ENCODE measurements at regions not wholly inside any gene's neighbourhood (a gene's known extent, or its start where the extent isn't known, plus 50 kb on each side); places are given as distances from the start of the nearest gene placed in this dataset.
"Not testable (repeated sequence)": the region's sequence is repeated elsewhere in the genome, so short reads cannot be mapped to it uniquely, and the experiment has no call there.

DNA sequence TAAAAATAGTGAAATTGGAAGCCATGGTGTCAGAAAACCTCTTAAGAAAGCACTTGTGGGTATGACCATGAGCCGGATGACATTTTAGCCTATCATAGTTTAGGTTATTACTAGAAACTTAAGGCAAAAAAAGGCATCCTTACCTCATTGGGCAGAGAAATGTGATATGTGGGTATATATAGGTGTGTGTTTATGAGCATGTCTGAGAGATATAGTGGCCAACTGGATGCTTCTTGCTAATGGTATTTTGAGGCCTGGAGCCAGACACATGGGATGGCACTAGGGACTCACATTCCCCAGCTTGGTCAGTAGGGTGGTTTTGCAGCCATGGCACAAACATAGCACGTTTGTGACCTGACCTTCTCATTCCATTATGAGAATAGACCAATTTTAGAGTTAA, 295.6 kb upstream of the MEF2C start:
- Histone ChIP-seq H3K9ac (ENCODE audit: low read depth, low read length, poor library complexity) (no peak overlapping the region), H2BK120ac (ENCODE audit: low read depth, low read length) (no peak overlapping the region), H3K4me1 (ENCODE audit: control insufficient read depth in 2 of 2, insufficient read depth in 1 of 2, low read depth in 1 of 2, low read length in 2 of 2) (no peaks in the 10 kb centered on the region), H2AFZ (ENCODE audit: low read length) (no peak overlapping the region), H2BK15ac (ENCODE audit: low read length) (no peak overlapping the region), H3K18ac (ENCODE audit: low read length) (no peak overlapping the region), H2AK5ac (ENCODE audit: low read depth, low read length) (no peak overlapping the region), H3K79me1 (ENCODE audit: low read depth, low read length) (no peaks in the 10 kb centered on the region), H3K27ac (replicated peaks; ENCODE audit: low read length) (no peak overlapping the region), H3K27me3 (ENCODE audit: control insufficient read depth in 3 of 3, insufficient read depth in 3 of 3, low read depth in 1 of 3, low read length in 3 of 3) (no peaks in the 10 kb centered on the region), H4K91ac (ENCODE audit: low read depth, low read length, poor library complexity) (no peak overlapping the region), H2BK12ac (ENCODE audit: low read length) (no peak overlapping the region), H3K4me3 (ENCODE audit: low read length in 2 of 2) (no peak overlapping the region), H3K4me2 (ENCODE audit: insufficient read depth, low read length, poor library complexity, severe bottlenecking) (no peak overlapping the region), H3K4ac (ENCODE audit: low read length) (no peak overlapping the region), H3K23ac (ENCODE audit: low read depth, low read length, poor library complexity) (no peak overlapping the region), H4K8ac (ENCODE audit: low read depth, low read length) (no peak overlapping the region), H3K36me3 (replicated peaks in 1 of 2; ENCODE audit: control insufficient read depth in 2 of 2, insufficient read depth in 2 of 2, low read length in 2 of 2) (no peaks in the 10 kb centered on the region), H3K9me3 (replicated peaks in 1 of 2; ENCODE audit: control insufficient read depth in 2 of 2, insufficient read depth in 1 of 2, low read depth in 1 of 2, low read length in 2 of 2) (no peaks in the 10 kb centered on the region), H3K14ac (ENCODE audit: low read length) (no peak overlapping the region), H2BK5ac (ENCODE audit: low read length) (no peak overlapping the region)
- DNase-seq (ENCODE audit: low spot score), result no peak
- WGBS, 2 donors (ENCODE audit: extremely low coverage in 2 of 2, insufficient read length in 2 of 2, insufficient replicate concordance in 1 of 2), result no CpG with 5 or more reads among the region's 2 CpGs

DNA sequence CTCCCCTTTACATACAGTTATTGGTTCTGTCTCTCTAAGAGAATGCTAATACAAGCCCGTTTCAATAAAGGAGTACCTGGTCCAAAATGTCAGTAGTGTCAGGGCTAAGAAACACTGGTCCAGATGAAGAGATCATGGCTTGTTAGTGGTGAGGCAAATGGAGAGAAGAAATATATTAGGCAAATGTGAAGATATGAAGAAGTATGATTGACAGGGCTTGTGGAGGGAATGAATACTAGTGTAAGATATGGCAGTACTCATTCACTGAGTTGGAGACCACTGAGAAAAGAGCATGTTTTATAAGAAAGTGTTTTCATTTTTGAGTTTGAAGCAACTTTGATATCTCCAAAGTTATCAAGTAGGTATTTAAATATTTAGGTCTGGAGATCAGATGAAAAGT, 290.5 kb upstream of the MEF2C start:
- no peak overlapping the region for H3K23ac ChIP-seq (ENCODE audit: low read depth, low read length, poor library complexity)
- no peak for DNase-seq (ENCODE audit: low spot score)
- H3K14ac ChIP-seq (ENCODE audit: low read length), result no peak overlapping the region

DNA sequence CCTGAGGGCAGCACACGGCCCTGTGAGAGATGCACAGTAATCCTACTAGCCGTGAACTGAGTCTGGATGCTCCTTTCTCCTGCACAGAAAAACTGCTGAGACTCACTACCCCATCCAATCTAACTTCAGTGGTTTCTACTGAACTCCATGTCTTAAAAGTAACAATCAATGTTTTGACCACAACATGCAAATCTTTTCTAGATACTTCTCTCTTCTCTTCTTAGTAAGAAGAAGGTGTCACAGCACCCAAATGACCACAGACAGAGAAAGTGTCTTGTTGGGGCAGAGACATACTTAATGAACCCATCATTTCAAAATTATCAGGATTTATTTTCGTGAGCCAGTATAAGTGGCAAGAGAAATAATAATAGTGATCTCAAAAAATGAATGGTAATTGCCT, 285.8 kb upstream of the MEF2C start:
- Histone ChIP-seq H3K23ac (ENCODE audit: low read depth, low read length, poor library complexity) (no peak overlapping the region), H2BK15ac (ENCODE audit: low read length) (no peak overlapping the region), H3K4me2 (ENCODE audit: insufficient read depth, low read length, poor library complexity, severe bottlenecking) (no peak overlapping the region), H3K9ac (ENCODE audit: low read depth, low read length, poor library complexity) (no peak overlapping the region), H3K4me3 (ENCODE audit: low read length in 2 of 2) (no peak overlapping the region), H2AK5ac (ENCODE audit: low read depth, low read length) (no peak overlapping the region), H3K27me3 (ENCODE audit: control insufficient read depth in 3 of 3, insufficient read depth in 3 of 3, low read depth in 1 of 3, low read length in 3 of 3) (no peaks in the 10 kb centered on the region), H3K14ac (ENCODE audit: low read length) (no peak overlapping the region), H4K8ac (ENCODE audit: low read depth, low read length) (no peak overlapping the region), H2BK120ac (ENCODE audit: low read depth, low read length) (no peak overlapping the region), H3K79me1 (ENCODE audit: low read depth, low read length) (no peaks in the 10 kb centered on the region), H2BK5ac (ENCODE audit: low read length) (no peak overlapping the region), H2AFZ (ENCODE audit: low read length) (no peak overlapping the region), H3K9me3 (replicated peaks in 1 of 2; ENCODE audit: control insufficient read depth in 2 of 2, insufficient read depth in 1 of 2, low read depth in 1 of 2, low read length in 2 of 2) (no peaks in the 10 kb centered on the region), H3K4me1 (ENCODE audit: control insufficient read depth in 2 of 2, insufficient read depth in 1 of 2, low read depth in 1 of 2, low read length in 2 of 2) (no peaks in the 10 kb centered on the region), H3K27ac (replicated peaks; ENCODE audit: low read length) (no peak overlapping the region), H3K18ac (ENCODE audit: low read length) (no peak overlapping the region), H4K91ac (ENCODE audit: low read depth, low read length, poor library complexity) (no peak overlapping the region), H3K36me3 (replicated peaks in 1 of 2; ENCODE audit: control insufficient read depth in 2 of 2, insufficient read depth in 2 of 2, low read length in 2 of 2) (no peaks in the 10 kb centered on the region), H3K4ac (ENCODE audit: low read length) (no peak overlapping the region), H2BK12ac (ENCODE audit: low read length) (no peak overlapping the region)
- WGBS, 2 donors (ENCODE audit: extremely low coverage in 2 of 2, insufficient read length in 2 of 2, insufficient replicate concordance in 1 of 2), result no CpG with 5 or more reads among the region's 3 CpGs
- no peak for DNase-seq (ENCODE audit: low spot score)

More for the DNA sequence above, 290.5 kb upstream of the MEF2C start:
- Histone ChIP-seq H3K4me2 (ENCODE audit: insufficient read depth, low read length, poor library complexity, severe bottlenecking) (no peak overlapping the region), H3K4me3 (ENCODE audit: low read length in 2 of 2) (no peak overlapping the region), H4K8ac (ENCODE audit: low read depth, low read length) (no peak overlapping the region), H3K79me1 (ENCODE audit: low read depth, low read length) (no peaks in the 10 kb centered on the region), H3K36me3 (replicated peaks in 1 of 2; ENCODE audit: control insufficient read depth in 2 of 2, insufficient read depth in 2 of 2, low read length in 2 of 2) (no peaks in the 10 kb centered on the region), H3K4me1 (ENCODE audit: control insufficient read depth in 2 of 2, insufficient read depth in 1 of 2, low read depth in 1 of 2, low read length in 2 of 2) (no peaks in the 10 kb centered on the region), H2BK120ac (ENCODE audit: low read depth, low read length) (no peak overlapping the region), H3K27me3 (ENCODE audit: control insufficient read depth in 3 of 3, insufficient read depth in 3 of 3, low read depth in 1 of 3, low read length in 3 of 3) (no peaks in the 10 kb centered on the region), H2BK15ac (ENCODE audit: low read length) (no peak overlapping the region), H3K27ac (replicated peaks; ENCODE audit: low read length) (no peak overlapping the region), H2AFZ (ENCODE audit: low read length) (no peak overlapping the region), H3K18ac (ENCODE audit: low read length) (no peak overlapping the region), H2AK5ac (ENCODE audit: low read depth, low read length) (no peak overlapping the region), H2BK5ac (ENCODE audit: low read length) (no peak overlapping the region), H2BK12ac (ENCODE audit: low read length) (no peak overlapping the region), H3K9me3 (replicated peaks in 1 of 2; ENCODE audit: control insufficient read depth in 2 of 2, insufficient read depth in 1 of 2, low read depth in 1 of 2, low read length in 2 of 2) (no peaks in the 10 kb centered on the region), H3K4ac (ENCODE audit: low read length) (no peak overlapping the region), H4K91ac (ENCODE audit: low read depth, low read length, poor library complexity) (no peak overlapping the region), H3K9ac (ENCODE audit: low read depth, low read length, poor library complexity) (no peak overlapping the region)
- WGBS, 2 donors (ENCODE audit: extremely low coverage in 2 of 2, insufficient read length in 2 of 2, insufficient replicate concordance in 1 of 2), result no CpG with 5 or more reads among the region's 1 CpG

DNA sequence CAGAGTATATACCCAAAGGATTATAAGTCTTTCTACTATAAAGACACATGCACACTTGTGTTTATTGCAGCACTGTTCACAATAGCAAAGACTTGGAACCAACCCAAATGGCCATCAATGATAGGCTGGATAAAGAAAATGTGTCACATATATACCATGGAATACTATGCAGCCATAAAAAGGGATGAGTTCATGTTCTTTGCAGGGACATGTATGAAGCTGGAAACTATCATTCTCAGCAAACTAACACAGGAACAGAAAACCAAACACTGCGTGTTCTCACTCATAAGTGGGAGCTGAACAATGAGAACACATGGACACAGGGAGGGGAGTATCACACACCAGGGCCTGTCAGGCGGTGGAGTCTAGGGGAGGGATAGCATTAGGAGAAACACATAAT, 281.7 kb upstream of the MEF2C start:
- not testable (repeated sequence) for H3K18ac ChIP-seq (ENCODE audit: low read length); H3K79me1 ChIP-seq (ENCODE audit: low read depth, low read length); H2AK5ac ChIP-seq (ENCODE audit: low read depth, low read length); H2AFZ ChIP-seq (ENCODE audit: low read length); H4K8ac ChIP-seq (ENCODE audit: low read depth, low read length); H2BK5ac ChIP-seq (ENCODE audit: low read length); H3K4me2 ChIP-seq (ENCODE audit: insufficient read depth, low read length, poor library complexity, severe bottlenecking); H3K4me3 ChIP-seq (ENCODE audit: low read length in 2 of 2); H4K91ac ChIP-seq (ENCODE audit: low read depth, low read length, poor library complexity); H2BK12ac ChIP-seq (ENCODE audit: low read length); H3K27me3 ChIP-seq (ENCODE audit: control insufficient read depth in 3 of 3, insufficient read depth in 3 of 3, low read depth in 1 of 3, low read length in 3 of 3); H2BK15ac ChIP-seq (ENCODE audit: low read length); H3K9ac ChIP-seq (ENCODE audit: low read depth, low read length, poor library complexity); H3K36me3 ChIP-seq (replicated peaks in 1 of 2; ENCODE audit: control insufficient read depth in 2 of 2, insufficient read depth in 2 of 2, low read length in 2 of 2); H3K14ac ChIP-seq (ENCODE audit: low read length); H2BK120ac ChIP-seq (ENCODE audit: low read depth, low read length); H3K9me3 ChIP-seq (replicated peaks in 1 of 2; ENCODE audit: control insufficient read depth in 2 of 2, insufficient read depth in 1 of 2, low read depth in 1 of 2, low read length in 2 of 2); H3K27ac ChIP-seq (replicated peaks; ENCODE audit: low read length); H3K4me1 ChIP-seq (ENCODE audit: control insufficient read depth in 2 of 2, insufficient read depth in 1 of 2, low read depth in 1 of 2, low read length in 2 of 2); H3K23ac ChIP-seq (ENCODE audit: low read depth, low read length, poor library complexity); H3K4ac ChIP-seq (ENCODE audit: low read length); DNase-seq (ENCODE audit: low spot score)
- no CpG with 5 or more reads among the region's 2 CpGs for WGBS, 2 donors (ENCODE audit: extremely low coverage in 2 of 2, insufficient read length in 2 of 2, insufficient replicate concordance in 1 of 2)

Data from neuronal stem cell (in vitro differentiated cells).